ENCODE measurements at regions not wholly inside any gene's neighbourhood (a gene's known extent, or its start where the extent isn't known, plus 50 kb on each side); places are given as distances from the start of the nearest gene placed in this dataset.

DNA sequence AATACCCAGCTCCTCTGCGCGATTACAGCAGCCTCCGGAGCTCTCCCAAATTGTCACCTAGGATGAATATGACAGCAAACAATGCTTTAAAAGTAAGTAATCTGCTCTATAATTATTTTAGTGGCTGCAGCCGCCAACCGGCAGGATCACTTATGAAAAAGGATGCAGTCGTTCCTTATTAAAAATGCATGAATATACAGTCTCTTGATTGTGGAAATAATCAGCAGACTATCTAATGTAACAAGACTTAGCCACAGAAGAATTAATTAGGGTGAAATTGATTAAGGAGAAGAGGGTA lies 50.6 kb upstream of the CALM2 start:
- BruUV-seq (replicated peaks) = no TSS peak
- Histone ChIP-seq H2BK15ac (ENCODE audit: low read depth, low read length) (no peak overlapping the region), H2AFZ (replicated peaks; ENCODE audit: low read length, poor library complexity) (no peak overlapping the region), H3K4ac (ENCODE audit: low read depth, low read length) (no peak overlapping the region), H3K9ac (ENCODE audit: low read depth, low read length) (no peak overlapping the region), H4K5ac (ENCODE audit: low read depth, low read length) (no peak overlapping the region), H2BK120ac (ENCODE audit: low read depth, low read length) (no peak overlapping the region; the same call in 1 of the 2 replicates), H3K4me3 (ENCODE audit: insufficient read depth, low read depth, low read length) (no peak overlapping the region), H3K18ac (ENCODE audit: low read depth, low read length) (no peak overlapping the region), H3K36me3 (ENCODE audit: control insufficient read depth, insufficient read depth, low read length) (no peaks in the 10 kb centered on the region), H4K91ac (ENCODE audit: insufficient read depth, low read depth, low read length) (no peak overlapping the region), H3K23ac (ENCODE audit: low read depth, low read length) (no peak overlapping the region), H2BK20ac (ENCODE audit: low read depth, low read length) (no peak overlapping the region), H3K9me3 (ENCODE audit: control insufficient read depth, insufficient read depth, low read length) (no peaks in the 10 kb centered on the region), H2AK5ac (ENCODE audit: low read depth, low read length) (no peak overlapping the region), H3K4me2 (ENCODE audit: low read depth, low read length) (no peak overlapping the region; the same call in 1 of the 2 replicates), H3K9me1 (ENCODE audit: insufficient read depth, low read length) (peaks cover 18% of the 10 kb centered on the region), H2BK5ac (ENCODE audit: low read depth, low read length, poor library complexity, severe bottlenecking) (no peak overlapping the region), H3K14ac (replicated peaks; ENCODE audit: low read depth, low read length) (no peak overlapping the region), H3K4me1 (ENCODE audit: control insufficient read depth, insufficient read depth, low read length) (peaks cover 24% of the 10 kb centered on the region), H4K8ac (ENCODE audit: low read depth in 2 of 2, low read length in 2 of 2) (no peak overlapping the region), H4K20me1 (ENCODE audit: insufficient read depth, low read length) (no peaks in the 10 kb centered on the region), H3K56ac (ENCODE audit: extremely low read depth, insufficient read depth, low read length) (no peak overlapping the region), H3K27me3 (ENCODE audit: control insufficient read depth, insufficient read depth, low read length) (no peaks in the 10 kb centered on the region), H3K79me1 (ENCODE audit: low read depth in 1 of 2, low read length in 2 of 2) (peaks cover 0 to 20% of the 10 kb centered on the region in 2 experiments; a peak in 2 of 4 replicates), H3K27ac (ENCODE audit: insufficient read depth, low read length) (no peak overlapping the region), H2AK9ac (replicated peaks; ENCODE audit: low read depth, low read length, poor library complexity) (no peak overlapping the region)
- intact Hi-C loops (cut with micrococcal nuclease) (loop anchor here (2.0 kb wide), 1 partner anchor 42 kb away; no protein-coding TSS in a partner anchor), in situ Hi-C loops (cut with MboI; ENCODE audit: low sequenced_read_pairs) (no loop called here), dilution Hi-C loops (cut with HindIII; ENCODE audit: low sequenced_read_pairs, unreplicated experiment) (no loop called here)
- POLR2A ChIA-PET (ENCODE audit: unreplicated experiment) = no interaction called here
- DNase-seq (no peak), ATAC-seq (ENCODE audit: low read depth) (no peak)
- CTCF ChIA-PET = interaction anchor here (0.7 to 1.3 kb wide), 3 partner anchors 12 to 960 kb away, joined by 3 to 5 read pairs (median 3); no protein-coding TSS in a partner anchor
- TF ChIP-seq NFE2L2 (IDR thresholded peaks at IDR 0.05; ENCODE audit: low read depth, low read length) (no peak), CHD1 (IDR thresholded peaks at IDR 0.05; ENCODE audit: low read depth, low read length) (no peak)
- no CpG with 5 or more reads among the region's 6 CpGs for WGBS, 2 experiments (ENCODE audit: extremely low coverage in 2 of 2, insufficient read length in 1 of 2)

Data from IMR-90 (cell line).